Forelimb muscle (tissue), 1 donor: ENCODE measurements at regions not wholly inside any gene's neighbourhood (a gene's known extent, or its start where the extent isn't known, plus 50 kb on each side); places are given as distances from the start of the nearest gene placed in this dataset.
"Not testable (repeated sequence)": the region's sequence is repeated elsewhere in the genome, so short reads cannot be mapped to it uniquely, and the experiment has no call there.

Experiments used
- DNase-seq: peaks from one replicate; pipeline ENCODE4 v3.0.0-alpha.2; 2013; ENCODE audit warnings: low read depth

- DNase-seq: no peak
Measured at GRCh38 chr3:177893331-177893730, 642.9 kb upstream of the KCNMB2 start.

- no peak for DNase-seq
Measured at GRCh38 chr3:177894081-177894728, 642.0 kb upstream of the KCNMB2 start.

GRCh38 chr3:177898185-177898584 lies 638.1 kb upstream of the KCNMB2 start:
- DNase-seq: no peak

- DNase-seq: no peak
Measured at GRCh38 chr3:177899275-177900067, 636.8 kb upstream of the KCNMB2 start.

- DNase-seq: no peak
Measured at GRCh38 chr3:177902876-177903275, 633.4 kb upstream of the KCNMB2 start.

DNA sequence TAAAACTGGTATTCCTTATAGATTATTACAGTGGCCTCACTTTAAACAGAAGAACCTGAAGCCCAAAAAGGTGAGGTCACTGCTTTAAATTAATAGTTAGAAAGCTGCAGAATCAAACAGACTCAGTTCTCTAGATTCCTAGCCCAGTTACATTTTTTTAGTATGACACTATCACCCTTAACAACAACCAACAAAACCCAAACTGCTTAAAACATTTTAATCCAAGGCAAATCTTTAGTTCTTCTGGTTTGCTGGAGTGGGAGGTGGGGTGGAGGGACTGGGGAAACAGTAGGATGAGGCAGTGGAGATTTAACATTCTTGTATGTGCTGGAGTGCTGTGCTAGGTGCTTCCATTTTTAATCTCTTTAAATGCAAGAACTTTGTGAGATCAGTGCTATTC lies 631.6 kb upstream of the KCNMB2 start:
- DNase-seq: no peak

- no peak for DNase-seq
Measured at GRCh38 chr3:177905173-177906125, 630.8 kb upstream of the KCNMB2 start.

GRCh38 chr3:177906126-177906511 lies 630.1 kb upstream of the KCNMB2 start:
- DNase-seq: no peak

DNA sequence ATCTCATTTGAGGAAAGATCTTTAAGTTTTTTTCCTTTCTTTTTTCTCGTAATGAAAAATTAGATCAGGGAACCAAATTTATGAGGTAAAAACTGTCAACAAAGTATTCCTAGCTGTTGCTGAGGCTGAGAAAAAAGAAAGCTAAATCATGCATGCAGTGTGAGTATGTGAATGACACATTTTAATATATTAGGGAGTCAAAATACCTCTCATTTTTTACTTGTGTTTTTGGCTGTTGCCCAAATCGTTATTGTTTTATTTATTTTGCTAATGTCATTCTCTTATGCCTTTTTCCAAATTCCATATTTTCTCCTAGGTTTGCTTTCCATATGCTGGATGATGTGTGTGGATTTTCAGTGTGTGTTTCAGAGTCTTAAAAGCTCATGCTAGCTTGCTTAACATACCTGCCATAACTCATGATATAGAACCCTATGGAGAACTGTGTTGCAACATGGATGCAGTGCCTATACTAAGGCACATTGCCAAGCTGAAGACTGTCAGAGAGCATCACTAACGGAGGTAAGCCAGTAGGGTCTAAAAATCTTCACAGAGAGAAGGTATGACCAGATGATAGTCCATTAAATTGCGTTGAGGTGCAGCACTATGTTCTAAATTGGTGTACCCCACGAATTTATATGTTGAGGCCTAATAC lies 629.5 kb upstream of the KCNMB2 start:
- no peak for DNase-seq

GRCh38 chr3:177909530-177909929 lies 626.7 kb upstream of the KCNMB2 start:
- not testable (repeated sequence) for DNase-seq

DNA sequence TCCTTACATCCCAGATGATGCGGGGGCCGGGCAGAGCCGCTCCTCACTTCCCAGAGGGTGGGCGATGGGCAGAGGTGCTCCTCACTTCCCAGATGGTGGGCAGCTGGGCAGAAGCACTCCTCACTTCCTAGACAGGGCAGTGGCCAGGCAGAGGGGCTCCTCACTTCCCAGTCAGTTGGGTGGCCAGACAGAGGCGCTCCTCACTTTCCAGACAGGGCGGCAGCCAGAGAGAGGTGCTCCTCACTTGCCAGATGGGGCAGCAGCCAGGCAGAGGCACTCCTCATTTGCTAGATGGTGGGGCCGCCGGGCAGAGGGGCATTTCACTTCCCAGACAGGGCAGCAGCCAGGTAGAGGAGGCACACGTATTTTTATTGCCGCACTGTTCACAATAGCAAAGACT lies 622.0 kb upstream of the KCNMB2 start:
- DNase-seq: no peak

- DNase-seq: no peak
Measured at GRCh38 chr3:177916461-177916860, 619.8 kb upstream of the KCNMB2 start.

- no peak for DNase-seq
Measured at GRCh38 chr3:177917234-177917861, 618.9 kb upstream of the KCNMB2 start.

DNA sequence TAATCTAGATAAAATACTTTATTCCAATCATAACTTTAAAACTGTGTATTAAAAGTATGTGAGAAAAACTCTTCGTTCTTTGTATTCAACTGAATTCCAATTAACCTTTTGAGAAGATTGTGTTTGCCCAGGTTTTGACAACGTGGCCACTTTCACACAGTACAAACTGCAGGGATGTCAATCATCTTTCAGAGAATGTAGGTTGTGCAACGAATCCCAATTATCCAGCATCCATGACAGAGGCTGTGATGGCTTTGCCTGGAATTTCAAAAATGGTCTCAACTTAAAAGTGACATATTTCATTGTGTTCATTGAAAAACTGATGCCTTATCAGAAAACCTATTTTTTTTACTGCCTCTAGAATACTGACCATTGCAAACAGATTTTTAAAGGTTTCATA lies 615.1 kb upstream of the KCNMB2 start:
- DNase-seq: no peak

DNA sequence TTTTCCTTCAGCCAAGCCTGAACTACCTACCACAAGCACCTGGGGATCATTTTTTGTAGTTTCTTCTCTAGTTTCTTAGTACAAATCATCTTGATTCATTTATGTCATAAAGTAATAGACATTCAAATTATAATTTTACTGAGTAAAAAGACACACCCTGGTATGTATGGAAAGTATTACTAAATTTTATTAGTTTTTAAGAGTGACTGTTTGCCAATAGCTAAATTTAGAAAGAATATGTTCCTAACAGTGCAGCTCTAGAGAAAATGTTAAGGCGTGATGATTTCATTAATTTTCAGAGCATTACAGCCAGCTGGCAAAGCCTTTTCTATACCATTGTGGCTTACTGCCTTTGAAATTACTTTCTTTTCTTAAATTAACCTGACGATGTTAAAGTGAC lies 612.0 kb upstream of the KCNMB2 start:
- no peak for DNase-seq

GRCh38 chr3:177928172-177928873 lies 607.9 kb upstream of the KCNMB2 start:
- DNase-seq: no peak

DNA sequence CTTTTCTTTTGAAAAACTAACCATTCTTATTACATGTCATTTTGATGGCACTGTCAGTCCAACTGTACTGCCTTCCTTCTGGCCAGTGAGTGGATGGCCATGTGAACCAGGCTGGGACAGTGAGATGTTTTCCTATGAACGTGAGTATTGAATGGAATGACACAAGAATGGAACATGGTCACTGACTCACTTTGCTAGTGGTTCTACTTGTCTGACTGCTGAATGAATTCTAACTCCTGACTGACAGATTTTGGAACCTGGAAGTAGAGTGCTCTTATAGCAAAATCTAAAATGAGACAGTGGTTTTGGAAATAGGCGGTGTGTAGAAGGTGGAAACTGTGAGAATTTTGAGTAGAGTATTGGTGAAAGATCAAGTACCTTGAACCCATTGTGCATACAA lies 606.9 kb upstream of the KCNMB2 start:
- no peak for DNase-seq

DNA sequence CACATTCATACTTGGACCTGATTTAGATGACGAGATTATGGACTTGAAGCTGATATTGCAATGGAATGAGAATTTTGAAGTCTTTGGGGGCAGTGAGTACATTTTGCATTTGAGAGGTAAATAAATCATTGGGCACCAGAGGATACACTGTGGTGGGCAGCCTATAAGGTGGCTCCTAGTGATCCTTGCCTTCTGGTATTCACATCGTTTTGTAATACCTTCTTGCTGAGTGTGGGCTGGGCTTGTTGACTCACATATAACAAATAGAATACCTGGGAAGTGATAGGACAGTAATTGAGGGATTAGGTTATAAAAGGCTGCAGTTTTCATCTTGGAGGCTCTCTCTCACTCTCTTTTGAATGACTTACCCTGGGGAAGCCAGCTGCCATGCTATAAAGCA lies 605.5 kb upstream of the KCNMB2 start:
- no peak for DNase-seq

DNA sequence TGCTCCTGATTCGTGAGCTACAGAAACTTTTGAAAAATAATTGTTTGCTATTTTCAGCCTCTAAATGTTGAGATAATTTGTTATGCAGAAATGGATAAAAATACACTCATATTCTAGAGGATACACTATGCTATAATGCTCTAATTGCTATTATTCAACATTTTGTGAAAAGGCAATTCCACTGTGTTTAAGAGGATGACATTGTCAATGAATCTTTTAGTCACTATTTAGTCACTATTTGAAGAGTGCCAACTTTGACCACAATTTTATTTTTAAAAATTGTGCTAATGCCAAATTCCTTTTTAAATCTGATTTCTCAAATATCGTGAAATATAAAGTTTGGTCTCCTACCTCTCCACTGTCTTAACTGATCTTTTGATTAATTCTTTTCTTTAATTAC lies 604.9 kb upstream of the KCNMB2 start:
- no peak for DNase-seq

DNA sequence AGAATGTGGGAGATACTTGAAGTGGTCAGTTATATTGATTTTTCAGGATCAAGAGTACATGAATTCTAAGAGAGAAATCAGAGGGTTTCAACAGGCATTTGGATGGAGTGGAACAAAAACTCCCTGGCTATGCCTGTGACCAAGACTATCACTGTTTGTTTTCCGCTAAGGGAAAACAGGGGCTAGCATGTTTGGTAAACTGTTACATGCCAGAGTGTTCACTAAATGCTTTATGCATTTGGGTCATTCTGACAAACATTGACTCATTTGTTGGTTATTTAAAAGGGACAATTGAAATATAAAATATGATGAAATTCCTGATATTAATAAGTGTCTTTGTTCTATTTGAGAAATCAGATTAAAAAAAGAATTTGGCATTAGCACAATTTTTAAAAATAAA lies 603.9 kb upstream of the KCNMB2 start:
- no peak for DNase-seq
